Heart left ventricle (tissue), 13 donors: ENCODE measurements at regions not wholly inside any gene's neighbourhood (a gene's known extent, or its start where the extent isn't known, plus 50 kb on each side); places are given as distances from the start of the nearest gene placed in this dataset.

ENCODE experiments used
- CTCF ChIP-seq, 12 donors: fragments of 200-600 bp; sonication (generic) in 4 of 12; IDR thresholded peaks; one replicate each; pipeline versions ENCODE4 v1.5.0 to v1.8.0; 2018 to 2022; ENCODE audit warnings: antibody characterized with exemption in 12 of 12, mild to moderate bottlenecking in 5 of 12
- POLR2A ChIP-seq, 2 donors: fragments of 450-650 bp; IDR thresholded peaks; one replicate each; pipeline ENCODE4 v1.6.1; 2017; ENCODE audit warnings: antibody characterized with exemption in 2 of 2, mild to moderate bottlenecking in 2 of 2, moderate library complexity in 2 of 2
- donor health status: ischemic (EF 13 %, LVEDD 7.1; RV severe dilation, severe dysfunction).
- donor health status: DM: no; HTN: yes; CAD: no.
- donor health status: DM: no; HTN: no; CAD: no.
- donor health status: ischemic (EF 25% LVEDD 6.9; RV normal size, moderate dysfunction).
- donor health status: ischemic (EF 25% LVEDD 5.7; RV mildly dilated, moderate dysfunction).
- donor health status: ischemic (EF 35%, LVEDD 5.7; RV mildly dilated, moderate dysfunction).
- donor health status: nonischemic (EF 11% LVEDD 7.7; RV severe dilation, severe dysfunction).
- donor health status: DM: yes; HTN: yes; CAD: no.
- donor health status: PGD.
- donor health status: ischemic (EF 29% LVEDD 5.4; RV normal size, mild dysfunction).
- donor health status: nonischemic (EF 23%, LVEDD 6.1; RV moderate dilation, normal function).

DNA sequence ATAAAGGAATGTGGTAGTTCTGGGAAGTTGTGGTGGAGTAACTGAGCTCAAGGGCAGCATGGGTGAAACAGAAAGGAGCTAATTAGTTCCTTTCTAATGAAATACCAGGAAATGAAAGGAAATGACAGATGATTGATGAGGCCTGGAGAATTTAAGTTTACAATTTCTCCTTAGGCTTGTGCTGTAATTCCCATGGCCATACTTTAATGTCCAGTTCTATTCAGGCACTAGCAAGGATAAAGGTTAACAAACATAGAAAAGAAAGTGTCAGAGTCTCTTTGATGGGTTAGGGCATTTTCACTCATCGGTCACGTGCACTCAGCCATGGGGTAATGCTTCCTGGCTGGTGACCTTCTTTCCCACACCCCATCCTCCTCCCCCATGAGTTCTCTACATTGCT lies 70.3 kb downstream of the CTSL start:
- TF ChIP-seq CTCF (IDR thresholded peaks at IDR 0.05) (no peak), POLR2A (IDR thresholded peaks at IDR 0.05) (no peak)
